Stomach (tissue), 4 donors: ENCODE measurements at regions not wholly inside any gene's neighbourhood (a gene's known extent, or its start where the extent isn't known, plus 50 kb on each side); places are given as distances from the start of the nearest gene placed in this dataset.

Experiments used
- EP300 ChIP-seq: sonication (generic); formaldehyde crosslinking; IDR thresholded peaks from one replicate; pipeline ENCODE4 v1.6.1; 2017; ENCODE audit warnings: antibody characterized with exemption
- POLR2A ChIP-seq, 4 donors: fragments of 450-650 bp; IDR thresholded peaks; one replicate each; pipeline ENCODE4 v1.6.1; 2016; ENCODE audit warnings: antibody characterized with exemption in 4 of 4, control low read depth in 2 of 4, mild to moderate bottlenecking in 1 of 4, moderate library complexity in 1 of 4
- POLR2AphosphoS5 ChIP-seq, 3 donors: sonication (generic); formaldehyde crosslinking; IDR thresholded peaks; one replicate each; pipeline ENCODE4 v1.6.1; 2016; ENCODE audit warnings: antibody characterized with exemption in 3 of 3
- TF ChIP-seq, protein P1 (sequence below), 7 experiments: fragments of 450-650 bp in 4 of 7; fragments of 200-600 bp in 3 of 7; sonication (generic) in 3 of 7; IDR thresholded peaks; one replicate each; pipeline ENCODE4 v1.5.1; 2016 to 2019; ENCODE audit warnings: antibody characterized with exemption in 7 of 7, control low read depth in 2 of 7, mild to moderate bottlenecking in 1 of 7

DNA sequence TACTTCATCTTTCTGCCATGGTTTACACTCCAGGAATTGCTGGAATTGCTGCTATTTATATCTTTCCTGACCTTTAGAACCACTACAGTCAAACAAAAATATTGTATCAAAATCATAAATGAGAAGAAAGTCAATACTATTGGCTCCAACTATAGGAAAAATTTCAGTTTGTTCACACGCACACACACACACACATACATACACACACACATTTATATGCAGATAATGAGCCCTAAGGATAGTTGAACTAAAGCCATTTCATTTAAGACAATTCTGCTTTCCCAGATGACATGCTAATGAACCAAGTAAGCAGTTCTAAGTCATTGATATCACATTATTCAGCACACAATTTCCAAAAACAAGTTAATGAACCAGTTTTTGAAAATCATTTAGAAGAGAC is 627.3 kb downstream of the PLOD2 start:
- no peak for TF ChIP-seq POLR2A (IDR thresholded peaks at IDR 0.05)
- TF ChIP-seq, protein P1, sequence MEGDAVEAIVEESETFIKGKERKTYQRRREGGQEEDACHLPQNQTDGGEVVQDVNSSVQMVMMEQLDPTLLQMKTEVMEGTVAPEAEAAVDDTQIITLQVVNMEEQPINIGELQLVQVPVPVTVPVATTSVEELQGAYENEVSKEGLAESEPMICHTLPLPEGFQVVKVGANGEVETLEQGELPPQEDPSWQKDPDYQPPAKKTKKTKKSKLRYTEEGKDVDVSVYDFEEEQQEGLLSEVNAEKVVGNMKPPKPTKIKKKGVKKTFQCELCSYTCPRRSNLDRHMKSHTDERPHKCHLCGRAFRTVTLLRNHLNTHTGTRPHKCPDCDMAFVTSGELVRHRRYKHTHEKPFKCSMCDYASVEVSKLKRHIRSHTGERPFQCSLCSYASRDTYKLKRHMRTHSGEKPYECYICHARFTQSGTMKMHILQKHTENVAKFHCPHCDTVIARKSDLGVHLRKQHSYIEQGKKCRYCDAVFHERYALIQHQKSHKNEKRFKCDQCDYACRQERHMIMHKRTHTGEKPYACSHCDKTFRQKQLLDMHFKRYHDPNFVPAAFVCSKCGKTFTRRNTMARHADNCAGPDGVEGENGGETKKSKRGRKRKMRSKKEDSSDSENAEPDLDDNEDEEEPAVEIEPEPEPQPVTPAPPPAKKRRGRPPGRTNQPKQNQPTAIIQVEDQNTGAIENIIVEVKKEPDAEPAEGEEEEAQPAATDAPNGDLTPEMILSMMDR (IDR thresholded peaks at IDR 0.05) = no peak
- no peak for TF ChIP-seq EP300
- TF ChIP-seq POLR2AphosphoS5 (IDR thresholded peaks at IDR 0.05) = no peak
